ENCODE measurements at regions not wholly inside any gene's neighbourhood (a gene's known extent, or its start where the extent isn't known, plus 50 kb on each side); places are given as distances from the start of the nearest gene placed in this dataset.

GRCh38 chr3:69683082-69683806, 56.0 kb upstream of the MITF start:
- TF ChIP-seq CTCF (IDR thresholded peaks at IDR 0.05; ENCODE audit: poor library complexity) (no peak), EZH2phosphoT487 (IDR thresholded peaks at IDR 0.05; ENCODE audit: low read depth, severe bottlenecking, unreplicated experiment) (no peak), EZH2 (IDR thresholded peaks at IDR 0.05; ENCODE audit: borderline replicate concordance) (no peak)

Measured in hepatocyte (in vitro differentiated cells).